ENCODE measurements at regions not wholly inside any gene's neighbourhood (a gene's known extent, or its start where the extent isn't known, plus 50 kb on each side); places are given as distances from the start of the nearest gene placed in this dataset.
A peak's percentile ranks its signal among the peaks of the same experiment; 100 is the strongest.

- no peak for TF ChIP-seq POLR2A (IDR thresholded peaks at IDR 0.05; ENCODE audit: low read depth, low read length)
- DNase-seq (ENCODE audit: insufficient read length, low spot score) = peak; percentile 2
- FAIRE-seq = no peak
These were observed 105.4 kb downstream of the TTC8 start for GRCh38 chr14:88929656-88930436.

- no peak for TF ChIP-seq POLR2A (IDR thresholded peaks at IDR 0.05; ENCODE audit: low read depth, low read length)
- FAIRE-seq (no peak), DNase-seq (ENCODE audit: insufficient read length, low spot score) (no peak)
These were observed 107.1 kb downstream of the TTC8 start for GRCh38 chr14:88931321-88932110.

- FAIRE-seq = no peak
- no peak for DNase-seq (ENCODE audit: insufficient read length, low spot score)
- no peak for TF ChIP-seq POLR2A (IDR thresholded peaks at IDR 0.05; ENCODE audit: low read depth, low read length)
These were observed 108.7 kb downstream of the TTC8 start for GRCh38 chr14:88933191-88933590.

- DNase-seq (ENCODE audit: insufficient read length, low spot score) = no peak
- TF ChIP-seq POLR2A (IDR thresholded peaks at IDR 0.05; ENCODE audit: low read depth, low read length) = no peak
- no peak for FAIRE-seq
These were observed 109.9 kb downstream of the TTC8 start for GRCh38 chr14:88934351-88934806.

- no peak for TF ChIP-seq POLR2A (IDR thresholded peaks at IDR 0.05; ENCODE audit: low read depth, low read length)
- no peak for FAIRE-seq
- DNase-seq (ENCODE audit: insufficient read length, low spot score) = no peak
These were observed 110.6 kb downstream of the TTC8 start for GRCh38 chr14:88935083-88935482.

GRCh38 chr14:88937706-88938105, 113.3 kb downstream of the TTC8 start:
- no peak for TF ChIP-seq POLR2A (IDR thresholded peaks at IDR 0.05; ENCODE audit: low read depth, low read length)
- DNase-seq (ENCODE audit: insufficient read length, low spot score) = no peak
- no peak for FAIRE-seq

GRCh38 chr14:88940671-88941070, 116.2 kb downstream of the TTC8 start:
- FAIRE-seq = no peak
- DNase-seq (ENCODE audit: insufficient read length, low spot score) = no peak
- no peak for TF ChIP-seq POLR2A (IDR thresholded peaks at IDR 0.05; ENCODE audit: low read depth, low read length)

GRCh38 chr14:88941414-88941813, 117.0 kb downstream of the TTC8 start:
- no peak for DNase-seq (ENCODE audit: insufficient read length, low spot score)
- FAIRE-seq = no peak
- no peak for TF ChIP-seq POLR2A (IDR thresholded peaks at IDR 0.05; ENCODE audit: low read depth, low read length)

GRCh38 chr14:88947646-88948598, 123.5 kb downstream of the TTC8 start:
- no peak for TF ChIP-seq POLR2A (IDR thresholded peaks at IDR 0.05; ENCODE audit: low read depth, low read length)
- FAIRE-seq = no peak
- no peak for DNase-seq (ENCODE audit: insufficient read length, low spot score)

GRCh38 chr14:88950069-88950468, 125.6 kb downstream of the TTC8 start:
- no peak for TF ChIP-seq POLR2A (IDR thresholded peaks at IDR 0.05; ENCODE audit: low read depth, low read length)
- DNase-seq (ENCODE audit: insufficient read length, low spot score) = no peak
- FAIRE-seq = no peak

GRCh38 chr14:88951370-88951769, 126.9 kb downstream of the TTC8 start:
- no peak for FAIRE-seq
- no peak for TF ChIP-seq POLR2A (IDR thresholded peaks at IDR 0.05; ENCODE audit: low read depth, low read length)
- no peak for DNase-seq (ENCODE audit: insufficient read length, low spot score)

- FAIRE-seq (no peak), DNase-seq (ENCODE audit: insufficient read length, low spot score) (no peak)
- no peak for TF ChIP-seq POLR2A (IDR thresholded peaks at IDR 0.05; ENCODE audit: low read depth, low read length)
These were observed 128.4 kb downstream of the TTC8 start for GRCh38 chr14:88952901-88953300.

GRCh38 chr14:88955455-88955854, 131.0 kb downstream of the TTC8 start:
- no peak for TF ChIP-seq POLR2A (IDR thresholded peaks at IDR 0.05; ENCODE audit: low read depth, low read length)
- FAIRE-seq = no peak
- DNase-seq (ENCODE audit: insufficient read length, low spot score) = no peak

- FAIRE-seq (no peak), DNase-seq (ENCODE audit: insufficient read length, low spot score) (no peak)
- no peak for TF ChIP-seq POLR2A (IDR thresholded peaks at IDR 0.05; ENCODE audit: low read depth, low read length)
These were observed 136.0 kb downstream of the TTC8 start for GRCh38 chr14:88960496-88960895.
